HepG2 (cell line): ENCODE measurements at regions not wholly inside any gene's neighbourhood (a gene's known extent, or its start where the extent isn't known, plus 50 kb on each side); places are given as distances from the start of the nearest gene placed in this dataset.

Source experiments
- MXD1 ChIP-seq: sonication (generic); formaldehyde crosslinking; IDR thresholded peaks from 2 replicates; pipeline ENCODE4 v1.4.0; 2020; ENCODE audit warnings: mild to moderate bottlenecking, missing genetic modification reagents
- NFYC ChIP-seq: IDR thresholded peaks from 2 replicates; pipeline ENCODE4 v1.6.1; 2016; ENCODE audit warnings: missing genetic modification reagents, missing compliant biosample characterization
- SOX13 ChIP-seq, 3 experiments: fragments of 450-650 bp in 1 of 3; sonication (generic) in 1 of 3; formaldehyde crosslinking in 1 of 3; IDR thresholded peaks in 2 of 3; conservative IDR thresholded peaks in 1 of 3; 2 replicates each; pipeline versions ENCODE4 v1.5.0 to v1.6.1; 2016 to 2020; ENCODE audit warnings: antibody characterized with exemption in 1 of 3, mild to moderate bottlenecking in 1 of 3, missing compliant biosample characterization in 1 of 3, missing genetic modification reagents in 1 of 3, moderate library complexity in 1 of 3
- ZNF136 ChIP-seq: sonication (generic); formaldehyde crosslinking; IDR thresholded peaks from 2 replicates; pipeline ENCODE4 v1.8.1; 2022; ENCODE audit warnings: low read depth, mild to moderate bottlenecking, moderate library complexity, missing genetic modification reagents
- ZNF577 ChIP-seq: sonication (generic); formaldehyde crosslinking; IDR thresholded peaks from 2 replicates; pipeline ENCODE4 v1.4.0; 2020; ENCODE audit warnings: mild to moderate bottlenecking, low read depth, missing genetic modification reagents, borderline replicate concordance
- ZNF790 ChIP-seq: sonication (generic); formaldehyde crosslinking; IDR thresholded peaks from 2 replicates; pipeline ENCODE4 v1.8.0; 2022; ENCODE audit warnings: missing genetic modification reagents, mild to moderate bottlenecking, borderline replicate concordance
- TF ChIP-seq, protein P1 (sequence below): sonication (generic); formaldehyde crosslinking; IDR thresholded peaks from 2 replicates; pipeline ENCODE4 v1.4.0; 2020; ENCODE audit warnings: missing genetic modification reagents
- TF ChIP-seq, protein P2 (sequence below): sonication (generic); formaldehyde crosslinking; IDR thresholded peaks from 2 replicates; pipeline ENCODE4 v1.5.1; 2020; ENCODE audit warnings: mild to moderate bottlenecking, missing genetic modification reagents, moderate library complexity

- TF ChIP-seq ZNF790 (CRISPR knock-in tag) (no peak), MXD1 (no peak), ZNF136 (CRISPR knock-in tag) (no peak), NFYC (CRISPR knock-in tag) (no peak), SOX13 (IDR thresholded peaks at IDR 0.05) (no peak), SOX13 (CRISPR knock-in tag; conservative IDR thresholded peaks at IDR 0.05 in 1 of 2, IDR thresholded peaks at IDR 0.05 in 1 of 2) (no peak), ZNF577 (CRISPR knock-in tag) (no peak)
- TF ChIP-seq, protein P1, sequence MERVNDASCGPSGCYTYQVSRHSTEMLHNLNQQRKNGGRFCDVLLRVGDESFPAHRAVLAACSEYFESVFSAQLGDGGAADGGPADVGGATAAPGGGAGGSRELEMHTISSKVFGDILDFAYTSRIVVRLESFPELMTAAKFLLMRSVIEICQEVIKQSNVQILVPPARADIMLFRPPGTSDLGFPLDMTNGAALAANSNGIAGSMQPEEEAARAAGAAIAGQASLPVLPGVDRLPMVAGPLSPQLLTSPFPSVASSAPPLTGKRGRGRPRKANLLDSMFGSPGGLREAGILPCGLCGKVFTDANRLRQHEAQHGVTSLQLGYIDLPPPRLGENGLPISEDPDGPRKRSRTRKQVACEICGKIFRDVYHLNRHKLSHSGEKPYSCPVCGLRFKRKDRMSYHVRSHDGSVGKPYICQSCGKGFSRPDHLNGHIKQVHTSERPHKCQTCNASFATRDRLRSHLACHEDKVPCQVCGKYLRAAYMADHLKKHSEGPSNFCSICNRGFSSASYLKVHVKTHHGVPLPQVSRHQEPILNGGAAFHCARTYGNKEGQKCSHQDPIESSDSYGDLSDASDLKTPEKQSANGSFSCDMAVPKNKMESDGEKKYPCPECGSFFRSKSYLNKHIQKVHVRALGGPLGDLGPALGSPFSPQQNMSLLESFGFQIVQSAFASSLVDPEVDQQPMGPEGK: no peak
- TF ChIP-seq, protein P2, sequence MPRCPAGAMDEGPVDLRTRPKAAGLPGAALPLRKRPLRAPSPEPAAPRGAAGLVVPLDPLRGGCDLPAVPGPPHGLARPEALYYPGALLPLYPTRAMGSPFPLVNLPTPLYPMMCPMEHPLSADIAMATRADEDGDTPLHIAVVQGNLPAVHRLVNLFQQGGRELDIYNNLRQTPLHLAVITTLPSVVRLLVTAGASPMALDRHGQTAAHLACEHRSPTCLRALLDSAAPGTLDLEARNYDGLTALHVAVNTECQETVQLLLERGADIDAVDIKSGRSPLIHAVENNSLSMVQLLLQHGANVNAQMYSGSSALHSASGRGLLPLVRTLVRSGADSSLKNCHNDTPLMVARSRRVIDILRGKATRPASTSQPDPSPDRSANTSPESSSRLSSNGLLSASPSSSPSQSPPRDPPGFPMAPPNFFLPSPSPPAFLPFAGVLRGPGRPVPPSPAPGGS (CRISPR knock-in tag): no peak
These were observed 821.2 kb downstream of the ARAP2 start for GRCh38 chr4:35423104-35423503.
